ENCODE measurements at regions not wholly inside any gene's neighbourhood (a gene's known extent, or its start where the extent isn't known, plus 50 kb on each side); places are given as distances from the start of the nearest gene placed in this dataset.

DNA sequence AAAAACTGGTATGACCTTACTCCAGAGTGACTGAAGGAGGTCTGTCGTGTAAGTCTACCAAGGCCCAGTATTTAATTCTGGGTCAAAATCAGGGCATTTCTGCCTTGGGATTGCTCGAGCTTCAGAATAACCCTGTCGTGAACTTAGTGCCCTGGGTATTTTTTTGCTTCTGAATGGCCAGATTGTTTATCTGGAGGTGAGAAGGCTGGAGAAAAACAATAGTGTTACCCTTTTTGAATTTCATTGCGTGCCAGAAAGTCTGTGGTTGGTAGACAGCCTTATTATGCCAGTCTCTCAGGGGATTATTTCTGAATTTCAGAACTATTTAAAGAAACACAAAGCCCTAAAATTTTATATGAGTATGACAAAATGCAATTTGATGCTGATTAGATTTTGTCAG lies 323.4 kb downstream of the CSNK1G3 start:
- no peak for TF ChIP-seq CTCF (IDR thresholded peaks at IDR 0.05 in 8 of 11, conservative IDR thresholded peaks at IDR 0.05 in 3 of 11)
- no peak for TF ChIP-seq POLR2A (IDR thresholded peaks at IDR 0.05)

Data from spleen (tissue), 7 donors.